SK-N-SH (cell line): ENCODE measurements at regions not wholly inside any gene's neighbourhood (a gene's known extent, or its start where the extent isn't known, plus 50 kb on each side); places are given as distances from the start of the nearest gene placed in this dataset.

Experiments
- CTCF ChIA-PET: fragments of 300-600, 350-600 bp; formaldehyde crosslinking; extraction: SDS; loops from one replicate; lab custom pipeline; 2021; lab: Yijun Ruan, JAX
- POLR2A ChIA-PET: fragments of 350-600 bp; sonication (Branson Sonifier 250); formaldehyde crosslinking; extraction: SDS; loops from one replicate; lab custom pipeline; 2020; ENCODE audit warnings: antibody characterized with exemption, inconsistent platforms; lab: Yijun Ruan, JAX
- DNase-seq: peaks from one replicate; pipeline ENCODE4 v3.0.0; 2012
- H2AFZ ChIP-seq: fragments of 200-600 bp; sonication (generic); 2 replicates; pipeline ENCODE4 v1.8.1; 2016; ENCODE audit warnings: antibody characterized with exemption, mild to moderate bottlenecking, low read depth
- H3F3A ChIP-seq: fragments of 200-600 bp; sonication (generic); replicated peaks from 2 replicates; pipeline ENCODE3; 2016; ENCODE audit warnings: antibody characterized with exemption, mild to moderate bottlenecking; ENCODE audit not compliant: insufficient read depth
- H3K27ac ChIP-seq, 2 experiments: fragments of 200-500 bp in 1 of 2; fragments of 200-600 bp in 1 of 2; sonication (Bioruptor generic) in 1 of 2; sonication (generic), shearing (Covaris generic) in 1 of 2; 2 replicates each; pipeline versions ENCODE4 v1.5.1 to v1.6.1; 2014 to 2016; ENCODE audit warnings: low read depth in 2 of 2, inconsistent platforms in 1 of 2, low read length in 1 of 2, mild to moderate bottlenecking in 1 of 2, mixed read lengths in 1 of 2
- H3K27me3 ChIP-seq: fragments of 200-600 bp; sonication (generic), shearing (Covaris generic); 2 replicates; pipeline ENCODE4 v1.6.1; 2016; ENCODE audit warnings: mixed run types; ENCODE audit not compliant: insufficient read depth
- H3K36me3 ChIP-seq, 2 experiments: fragments of 200-500 bp in 1 of 2; fragments of 200-600 bp in 1 of 2; sonication (Bioruptor generic) in 1 of 2; sonication (generic) in 1 of 2; replicated peaks in 1 of 2; 2 replicates each; pipeline versions ENCODE3 to v1.5.1; 2014 to 2016; ENCODE audit warnings: low read length in 1 of 2, mild to moderate bottlenecking in 1 of 2; ENCODE audit not compliant: insufficient read depth in 2 of 2, control insufficient read depth in 1 of 2
- H3K4me1 ChIP-seq, 2 experiments: fragments of 200-500 bp in 1 of 2; fragments of 200-600 bp in 1 of 2; sonication (Bioruptor generic) in 1 of 2; sonication (generic), shearing (Covaris generic) in 1 of 2; 2 replicates each; pipeline versions ENCODE4 v1.5.1 to v1.6.1; 2014 to 2016; ENCODE audit warnings: low read depth in 1 of 2, low read length in 1 of 2, mixed run types in 1 of 2; ENCODE audit not compliant: insufficient read depth in 2 of 2, control insufficient read depth in 1 of 2
- H3K4me2 ChIP-seq: fragments of 200-600 bp; sonication (generic), shearing (Covaris generic); 2 replicates; pipeline ENCODE4 v1.6.1; 2017; ENCODE audit warnings: mixed run types
- H3K4me3 ChIP-seq, 2 experiments: fragments of 200-500 bp in 1 of 2; fragments of 200-600 bp in 1 of 2; sonication (Bioruptor generic) in 1 of 2; sonication (generic), shearing (Covaris generic) in 1 of 2; 2 replicates each; pipeline versions ENCODE4 v1.5.1 to v1.8.1; 2014 to 2016; ENCODE audit warnings: low read depth in 2 of 2, inconsistent platforms in 1 of 2, low read length in 1 of 2, mild to moderate bottlenecking in 1 of 2, mixed read lengths in 1 of 2, moderate library complexity in 1 of 2
- H3K79me2 ChIP-seq: fragments of 200-600 bp; sonication (generic); 2 replicates; pipeline ENCODE4 v1.8.1; 2017; ENCODE audit warnings: mild to moderate bottlenecking; ENCODE audit not compliant: insufficient read depth
- H3K9ac ChIP-seq: fragments of 200-600 bp; sonication (generic); 2 replicates; pipeline ENCODE4 v1.6.1; 2017; ENCODE audit warnings: mixed run types
- H3K9me2 ChIP-seq: fragments of 200-600 bp; sonication (generic); 2 replicates; pipeline ENCODE4 v1.6.1; 2017; ENCODE audit warnings: mixed run types
- H3K9me3 ChIP-seq: fragments of 200-600 bp; sonication (generic); 2 replicates; pipeline ENCODE4 v1.6.1; 2017; ENCODE audit warnings: mixed run types, mild to moderate bottlenecking, moderate library complexity
- H4K20me1 ChIP-seq: fragments of 200-600 bp; sonication (generic); 2 replicates; pipeline ENCODE4 v1.6.1; 2017; ENCODE audit warnings: mild to moderate bottlenecking, mixed run types; ENCODE audit not compliant: insufficient read depth
- ELF1 ChIP-seq: IDR thresholded peaks from 2 replicates; pipeline ENCODE4 v1.4.0; 2012
- EP300 ChIP-seq, 2 experiments: IDR thresholded peaks; 2 replicates each; pipeline versions ENCODE4 v1.4.0 to v1.6.1; 2012; ENCODE audit warnings: borderline replicate concordance in 1 of 2, low read depth in 1 of 2, low read length in 1 of 2
- EZH2phosphoT487 ChIP-seq: fragments of 200-600 bp; sonication (generic); IDR thresholded peaks from 2 replicates; pipeline ENCODE4 v1.6.1; 2017; ENCODE audit warnings: low read depth, mixed run types, mild to moderate bottlenecking, antibody characterized with exemption, moderate library complexity, borderline replicate concordance
- FOSL2 ChIP-seq: IDR thresholded peaks from 2 replicates; pipeline ENCODE4 v1.4.0; 2012; ENCODE audit warnings: low read depth, mild to moderate bottlenecking, moderate library complexity, borderline replicate concordance
- FOXJ3 ChIP-seq: sonication (generic); formaldehyde crosslinking; IDR thresholded peaks from 2 replicates; pipeline ENCODE4 v1.5.1; 2020; ENCODE audit warnings: mild to moderate bottlenecking, missing genetic modification reagents
- FOXM1 ChIP-seq: IDR thresholded peaks from 2 replicates; pipeline ENCODE4 v1.4.0; 2012; ENCODE audit warnings: low read depth, mild to moderate bottlenecking
- GABPA ChIP-seq: IDR thresholded peaks from 2 replicates; pipeline ENCODE4 v1.4.0; 2012; ENCODE audit warnings: low read depth, mild to moderate bottlenecking
- GATA2 ChIP-seq: sonication (generic); formaldehyde crosslinking; IDR thresholded peaks from 2 replicates; pipeline ENCODE4 v1.5.0; 2020; ENCODE audit warnings: mild to moderate bottlenecking, missing genetic modification reagents
- JUND ChIP-seq: IDR thresholded peaks from 2 replicates; pipeline ENCODE4 v1.4.0; 2012
- MAX ChIP-seq: IDR thresholded peaks from 2 replicates; pipeline ENCODE4 v1.4.0; 2012; ENCODE audit warnings: low read depth
- NFIC ChIP-seq: IDR thresholded peaks from 2 replicates; pipeline ENCODE4 v1.4.0; 2012; ENCODE audit warnings: borderline replicate concordance
- NRF1 ChIP-seq: IDR thresholded peaks from 2 replicates; pipeline ENCODE4 v1.6.1; 2012; ENCODE audit warnings: low read depth, mild to moderate bottlenecking, low read length
- RAD21 ChIP-seq: IDR thresholded peaks from 2 replicates; pipeline ENCODE4 v1.6.1; 2012; ENCODE audit warnings: mild to moderate bottlenecking, low read length
- RCOR1 ChIP-seq: fragments of 150-350 bp; IDR thresholded peaks from 2 replicates; pipeline ENCODE4 v1.6.1; 2017; ENCODE audit warnings: antibody characterized with exemption, low read length
- REST ChIP-seq: IDR thresholded peaks from 2 replicates; pipeline ENCODE4 v1.6.1; 2012; ENCODE audit warnings: mild to moderate bottlenecking, low read depth, low read length, moderate library complexity
- RXRA ChIP-seq: IDR thresholded peaks from 2 replicates; pipeline ENCODE4 v1.4.0; 2012; ENCODE audit warnings: low read depth, mild to moderate bottlenecking, borderline replicate concordance
- SIN3A ChIP-seq: IDR thresholded peaks from 2 replicates; pipeline ENCODE4 v1.6.1; 2012; ENCODE audit warnings: low read depth, mild to moderate bottlenecking, low read length, moderate library complexity, borderline replicate concordance
- USF1 ChIP-seq: IDR thresholded peaks from 2 replicates; pipeline ENCODE4 v1.4.0; 2012; ENCODE audit warnings: low read depth, borderline replicate concordance
- USF2 ChIP-seq: fragments of 150-350 bp; IDR thresholded peaks from 2 replicates; pipeline ENCODE4 v1.6.1; 2017; ENCODE audit warnings: antibody characterized with exemption, low read length, low read depth, borderline replicate concordance
- WGBS: methylation state at CpG from one replicate; pipeline ENCODE4 v1.1.6; 2017; ENCODE audit warnings: low lambda C conversion rate; 5-methylcytosine and 5-hydroxymethylcytosine counted together

GRCh38 chr2:13539296-13539695, 822.6 kb downstream of the TRIB2 start:
- no peaks in the 10 kb centered on the region for H3K4me1 ChIP-seq
- no peaks in the 10 kb centered on the region for H3K9me3 ChIP-seq
- POLR2A ChIA-PET, result no interaction called here
- no peak overlapping the region for H3K4me2 ChIP-seq
- no peaks in the 10 kb centered on the region for H4K20me1 ChIP-seq
- 0 out of 2 replicates have a peak, but pooled peaks cover 3% of the 10 kb centered on the region for H3K9me2 ChIP-seq
- H2AFZ ChIP-seq, result no peak overlapping the region
- no peaks in the 10 kb centered on the region for H3F3A ChIP-seq
- H3K79me2 ChIP-seq, result no peaks in the 10 kb centered on the region
- no peaks in the 10 kb centered on the region for H3K27me3 ChIP-seq
- DNase-seq, result no peak
- no peaks in the 10 kb centered on the region for H3K36me3 ChIP-seq
- CTCF ChIA-PET, result no interaction called here
- WGBS, result 16% methylated on average over 2 of the region's 2 CpGs
- no peak overlapping the region for H3K4me3 ChIP-seq
- no peak overlapping the region for H3K27ac ChIP-seq
- H3K9ac ChIP-seq, result no peak overlapping the region
- TF ChIP-seq FOSL2 (no peak), NFIC (no peak), EZH2phosphoT487 (no peak), EP300 (IDR thresholded peaks at IDR 0.05; ENCODE audit: borderline replicate concordance in 1 of 2, low read depth in 1 of 2, low read length in 1 of 2) (no peak), REST (no peak), JUND (no peak), GABPA (no peak), RXRA (no peak), FOXJ3 (CRISPR knock-in tag) (no peak), USF2 (no peak), USF1 (no peak), RCOR1 (no peak), FOXM1 (no peak), SIN3A (no peak), GATA2 (CRISPR knock-in tag) (no peak), MAX (no peak), ELF1 (no peak), RAD21 (no peak), NRF1 (no peak)
- TF ChIP-seq, all 33 proteins: peak for 0
